Cardiac fibroblast (primary cell): ENCODE measurements at regions not wholly inside any gene's neighbourhood (a gene's known extent, or its start where the extent isn't known, plus 50 kb on each side); places are given as distances from the start of the nearest gene placed in this dataset.
A peak's percentile ranks its signal among the peaks of the same experiment; 100 is the strongest.

Experiments
- DNase-seq, 2 donors: peaks; one replicate each; pipeline versions ENCODE4 v3.0.0 to v3.0.0-alpha.2; 2010; ENCODE audit warnings: low read depth in 2 of 2
- H3K4me3 ChIP-seq, 2 donors: replicated peaks in 1 of 2; 1 replicate in 1 of 2; 2 replicates in 1 of 2; pipeline ENCODE4 v1.5.1; 2011; ENCODE audit warnings: low read depth in 2 of 2, low read length in 2 of 2, mild to moderate bottlenecking in 2 of 2, moderate library complexity in 1 of 2
- TF ChIP-seq, protein P1 (sequence below): IDR thresholded peaks from one replicate; pipeline ENCODE4 v1.5.1; 2011; ENCODE audit warnings: low read depth, mild to moderate bottlenecking, low read length, inconsistent platforms

DNA sequence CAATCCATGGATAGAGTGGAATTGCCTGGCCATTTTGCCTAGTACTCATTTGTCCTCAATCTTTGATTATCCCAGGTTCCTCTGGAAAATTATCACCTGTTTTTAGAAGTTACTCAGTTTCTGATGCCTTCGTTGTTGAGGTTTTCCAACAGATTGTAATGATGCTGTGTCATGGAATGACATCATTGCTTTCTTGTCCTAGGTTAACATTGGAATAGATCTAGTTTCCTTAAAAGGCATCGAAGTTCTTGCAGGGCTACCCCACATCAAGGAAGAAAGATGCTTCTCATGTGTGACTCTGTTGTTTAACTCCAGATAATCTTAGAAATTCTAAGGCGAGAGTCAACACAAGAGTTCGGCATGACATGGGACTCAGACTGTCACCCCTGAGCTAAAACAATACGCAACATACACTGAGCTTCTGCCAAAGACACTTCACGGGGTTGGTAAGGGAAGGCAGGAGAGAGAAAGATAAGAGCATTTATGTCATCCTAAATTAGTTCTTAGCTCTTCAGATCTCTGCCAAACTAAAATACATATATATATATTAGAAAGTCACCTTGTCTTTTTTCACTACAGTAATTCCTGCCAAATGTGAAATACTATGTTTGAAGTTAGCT lies 293.2 kb upstream of the WWC1 start:
- TF ChIP-seq, protein P1, sequence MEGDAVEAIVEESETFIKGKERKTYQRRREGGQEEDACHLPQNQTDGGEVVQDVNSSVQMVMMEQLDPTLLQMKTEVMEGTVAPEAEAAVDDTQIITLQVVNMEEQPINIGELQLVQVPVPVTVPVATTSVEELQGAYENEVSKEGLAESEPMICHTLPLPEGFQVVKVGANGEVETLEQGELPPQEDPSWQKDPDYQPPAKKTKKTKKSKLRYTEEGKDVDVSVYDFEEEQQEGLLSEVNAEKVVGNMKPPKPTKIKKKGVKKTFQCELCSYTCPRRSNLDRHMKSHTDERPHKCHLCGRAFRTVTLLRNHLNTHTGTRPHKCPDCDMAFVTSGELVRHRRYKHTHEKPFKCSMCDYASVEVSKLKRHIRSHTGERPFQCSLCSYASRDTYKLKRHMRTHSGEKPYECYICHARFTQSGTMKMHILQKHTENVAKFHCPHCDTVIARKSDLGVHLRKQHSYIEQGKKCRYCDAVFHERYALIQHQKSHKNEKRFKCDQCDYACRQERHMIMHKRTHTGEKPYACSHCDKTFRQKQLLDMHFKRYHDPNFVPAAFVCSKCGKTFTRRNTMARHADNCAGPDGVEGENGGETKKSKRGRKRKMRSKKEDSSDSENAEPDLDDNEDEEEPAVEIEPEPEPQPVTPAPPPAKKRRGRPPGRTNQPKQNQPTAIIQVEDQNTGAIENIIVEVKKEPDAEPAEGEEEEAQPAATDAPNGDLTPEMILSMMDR, result no peak

DNA sequence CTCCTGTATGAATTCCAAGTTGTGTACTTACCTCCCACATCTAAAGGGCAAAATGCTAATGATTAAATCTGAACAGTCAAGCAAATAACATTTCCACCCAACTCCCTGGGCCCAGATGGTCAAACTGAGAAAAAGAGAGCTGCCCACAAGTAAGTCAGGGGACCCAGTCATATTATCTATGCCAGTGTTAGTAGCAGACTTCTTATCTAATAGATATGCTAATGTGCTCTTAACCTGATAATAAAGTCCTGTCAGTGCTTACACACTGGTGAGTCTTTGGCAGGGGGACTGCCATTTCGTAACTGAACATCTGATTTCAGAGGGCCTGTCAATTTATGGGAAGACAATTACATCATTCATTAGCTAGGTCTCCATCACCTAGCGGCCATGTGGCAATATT lies 292.3 kb upstream of the WWC1 start:
- peak in 1 of 2 donors; percentile 15 for DNase-seq
- TF ChIP-seq, protein P1, result no peak
- no peak overlapping the region for H3K4me3 ChIP-seq

More for the DNA sequence above, 293.2 kb upstream of the WWC1 start:
- DNase-seq, result no peak
- H3K4me3 ChIP-seq, result no peak overlapping the region

DNA sequence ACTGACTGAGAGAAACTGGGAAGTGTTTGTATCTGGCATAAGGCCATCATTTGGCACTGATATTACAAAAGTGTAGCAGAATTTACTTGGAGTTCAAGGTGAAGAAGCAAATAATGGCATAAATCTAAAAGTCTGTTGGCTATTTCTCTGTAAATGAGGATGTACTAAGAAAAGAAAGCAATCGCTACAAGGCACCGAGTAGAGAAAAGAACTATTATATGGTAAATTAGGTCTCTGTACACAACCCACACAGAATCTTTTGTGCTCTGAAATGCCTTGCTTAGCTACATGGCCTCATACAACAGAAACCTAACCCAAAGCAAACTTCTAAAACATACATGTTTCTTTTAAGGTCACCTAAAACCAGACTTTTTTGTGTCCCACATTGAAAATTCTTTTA lies 290.1 kb upstream of the WWC1 start:
- DNase-seq, result no peak
- TF ChIP-seq, protein P1, result no peak
- no peak overlapping the region for H3K4me3 ChIP-seq

DNA sequence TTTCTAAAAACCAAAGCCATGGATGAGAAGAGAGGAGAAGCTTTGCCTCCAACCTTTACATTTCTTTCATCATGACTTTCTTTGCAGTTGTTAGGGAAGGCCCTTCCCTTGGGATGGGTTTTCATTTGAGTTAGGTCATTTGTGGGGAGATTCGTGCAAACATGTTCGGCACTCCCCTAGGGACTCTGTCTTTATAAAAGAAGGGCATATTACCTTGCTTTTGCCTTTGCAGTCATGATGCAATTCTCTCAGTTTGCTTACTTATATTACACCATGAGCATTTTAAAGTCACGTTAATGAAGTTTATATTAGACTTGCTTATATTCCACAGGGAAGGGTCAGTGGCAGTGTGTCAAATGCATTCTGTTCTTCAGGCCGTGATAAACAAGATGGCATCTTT lies 289.3 kb upstream of the WWC1 start:
- DNase-seq, result no peak
- H3K4me3 ChIP-seq, result no peak overlapping the region
- TF ChIP-seq, protein P1, result no peak

DNA sequence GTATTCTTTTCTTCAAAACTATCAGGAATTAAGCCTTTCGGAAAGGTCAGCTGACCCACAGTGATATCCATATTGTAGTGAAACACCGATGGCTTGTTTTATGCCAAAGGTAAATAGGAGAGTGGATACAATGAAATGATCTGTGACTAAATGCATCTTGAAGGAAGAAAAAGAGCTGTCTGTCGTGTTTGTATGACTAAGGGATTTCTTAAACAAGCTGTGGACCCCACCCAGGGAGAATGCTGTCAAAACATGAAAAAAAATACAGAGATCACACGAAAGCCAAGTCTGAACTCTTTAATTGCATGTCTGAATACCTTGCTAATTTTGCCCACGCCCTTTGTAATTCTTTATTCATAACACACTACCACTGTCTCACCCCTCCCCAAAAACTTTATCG lies 286.4 kb upstream of the WWC1 start:
- no peak overlapping the region for H3K4me3 ChIP-seq
- DNase-seq, result no peak
- TF ChIP-seq, protein P1, result no peak

DNA sequence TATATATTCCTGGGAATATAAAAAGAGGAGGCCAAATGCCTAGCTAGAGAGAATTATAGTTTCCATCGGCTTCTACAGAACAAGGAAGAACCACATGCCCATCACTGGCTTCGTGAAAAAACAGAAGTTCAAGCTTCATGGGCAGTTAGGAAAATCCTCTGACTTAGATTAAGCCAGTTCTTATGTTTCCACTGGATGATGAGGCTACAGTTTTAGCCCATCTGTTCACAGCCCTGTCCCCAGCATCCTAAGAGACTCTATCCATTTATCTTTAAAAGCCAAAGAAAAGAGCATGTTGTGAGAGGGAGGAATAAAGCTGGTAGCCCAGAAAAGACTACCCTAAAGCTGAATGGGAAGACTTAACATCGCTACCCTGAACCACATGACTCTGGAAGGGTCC lies 285.5 kb upstream of the WWC1 start:
- no peak for DNase-seq
- TF ChIP-seq, protein P1, result no peak
- H3K4me3 ChIP-seq, result no peak overlapping the region
